Esophagus squamous epithelium (tissue), 5 donors: ENCODE measurements at regions not wholly inside any gene's neighbourhood (a gene's known extent, or its start where the extent isn't known, plus 50 kb on each side); places are given as distances from the start of the nearest gene placed in this dataset.

ENCODE experiments used
- DNase-seq: peaks from one replicate; lab custom pipeline; 2025; lab: John Stamatoyannopoulos, UW
- H3K27ac ChIP-seq, 4 donors: fragments of 200-600 bp; sonication (generic); one replicate each; pipeline ENCODE4 v1.5.1; 2016 to 2019; ENCODE audit warnings: mild to moderate bottlenecking in 1 of 4
- H3K27me3 ChIP-seq, 4 donors: fragments of 200-600 bp; sonication (generic); 1 replicate in 3 of 4; 2 replicates in 1 of 4; pipeline versions ENCODE4 v1.5.1 to v1.6.0; 2017 to 2021; ENCODE audit warnings: antibody characterized with exemption in 1 of 4
- H3K36me3 ChIP-seq, 3 donors: fragments of 200-600 bp; sonication (generic); one replicate each; pipeline ENCODE4 v1.5.1; 2016 to 2019
- H3K4me1 ChIP-seq, 3 donors: fragments of 200-600 bp; sonication (generic); one replicate each; pipeline ENCODE4 v1.5.1; 2017 to 2019
- H3K4me3 ChIP-seq, 4 donors: fragments of 200-600 bp; sonication (generic); 1 replicate in 3 of 4; 2 replicates in 1 of 4; pipeline ENCODE4 v1.5.1; 2016 to 2019; ENCODE audit warnings: mild to moderate bottlenecking in 2 of 4, moderate library complexity in 1 of 4
- H3K9me3 ChIP-seq, 3 donors: fragments of 200-600 bp; sonication (generic); one replicate each; pipeline ENCODE4 v1.5.1; 2016 to 2019
- POLR2A ChIP-seq, 4 donors: fragments of 450-650 bp; IDR thresholded peaks; one replicate each; pipeline ENCODE4 v1.6.1; 2017; ENCODE audit warnings: antibody characterized with exemption in 4 of 4, mild to moderate bottlenecking in 4 of 4, moderate library complexity in 3 of 4
- WGBS, 2 donors: methylation state at CpG; one replicate each; pipeline ENCODE4 v1.1.5; 2018; 5-methylcytosine and 5-hydroxymethylcytosine counted together
- intact Hi-C: fragments of 100-400 bp; cut with DNase I; formaldehyde crosslinking; loops from one replicate; pipeline ENCODE4 v1.15.0; 2022
- TF ChIP-seq, protein P1 (sequence below), 6 experiments: fragments of 450-650 bp in 4 of 6; fragments of 200-600 bp in 2 of 6; sonication (generic) in 2 of 6; IDR thresholded peaks; one replicate each; pipeline ENCODE4 v1.5.1; 2016 to 2019; ENCODE audit warnings: antibody characterized with exemption in 6 of 6, mild to moderate bottlenecking in 4 of 6, moderate library complexity in 4 of 6
- donor health status: DM: yes; HTN: yes; CAD: no.

DNA sequence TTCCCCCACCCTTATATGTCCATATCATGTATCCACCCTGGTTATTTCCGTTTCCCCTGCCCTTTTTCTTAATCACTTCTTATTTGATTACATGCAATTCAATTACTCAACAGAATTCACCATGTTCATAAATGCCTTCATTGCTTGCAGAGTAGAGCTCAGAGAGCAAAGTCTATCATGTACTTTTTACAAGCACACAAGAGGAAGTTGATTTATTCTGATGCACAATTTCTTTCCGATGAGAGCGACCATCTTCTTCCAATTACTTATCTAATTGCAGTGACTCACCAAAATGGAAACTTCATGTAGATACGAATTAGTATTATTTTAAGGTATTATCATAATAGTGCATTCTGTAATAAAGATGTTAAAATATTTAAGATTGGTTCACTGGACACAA, 430.5 kb upstream of the KLF6 start:
- intact Hi-C loops, result no loop called here
- no peak for TF ChIP-seq POLR2A (IDR thresholded peaks at IDR 0.05)
- TF ChIP-seq, protein P1, sequence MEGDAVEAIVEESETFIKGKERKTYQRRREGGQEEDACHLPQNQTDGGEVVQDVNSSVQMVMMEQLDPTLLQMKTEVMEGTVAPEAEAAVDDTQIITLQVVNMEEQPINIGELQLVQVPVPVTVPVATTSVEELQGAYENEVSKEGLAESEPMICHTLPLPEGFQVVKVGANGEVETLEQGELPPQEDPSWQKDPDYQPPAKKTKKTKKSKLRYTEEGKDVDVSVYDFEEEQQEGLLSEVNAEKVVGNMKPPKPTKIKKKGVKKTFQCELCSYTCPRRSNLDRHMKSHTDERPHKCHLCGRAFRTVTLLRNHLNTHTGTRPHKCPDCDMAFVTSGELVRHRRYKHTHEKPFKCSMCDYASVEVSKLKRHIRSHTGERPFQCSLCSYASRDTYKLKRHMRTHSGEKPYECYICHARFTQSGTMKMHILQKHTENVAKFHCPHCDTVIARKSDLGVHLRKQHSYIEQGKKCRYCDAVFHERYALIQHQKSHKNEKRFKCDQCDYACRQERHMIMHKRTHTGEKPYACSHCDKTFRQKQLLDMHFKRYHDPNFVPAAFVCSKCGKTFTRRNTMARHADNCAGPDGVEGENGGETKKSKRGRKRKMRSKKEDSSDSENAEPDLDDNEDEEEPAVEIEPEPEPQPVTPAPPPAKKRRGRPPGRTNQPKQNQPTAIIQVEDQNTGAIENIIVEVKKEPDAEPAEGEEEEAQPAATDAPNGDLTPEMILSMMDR (IDR thresholded peaks at IDR 0.05), result no peak
- Histone ChIP-seq H3K4me3 (no peak overlapping the region), H3K9me3 (no peaks in the 10 kb centered on the region), H3K4me1 (no peaks in the 10 kb centered on the region), H3K27ac (no peak overlapping the region), H3K27me3 (no peaks in the 10 kb centered on the region), H3K36me3 (no peaks in the 10 kb centered on the region)
- WGBS, 2 donors, result 69 to 80% methylated on average over 4 of the region's 4 CpGs
- DNase-seq, result no peak

GRCh38 chr10:4214908-4215307, 429.9 kb upstream of the KLF6 start:
- H3K9me3 ChIP-seq, result no peaks in the 10 kb centered on the region
- 63 to 88% methylated on average over 1 of the region's 1 CpG for WGBS, 2 donors
- H3K27me3 ChIP-seq, result no peaks in the 10 kb centered on the region
- DNase-seq, result no peak
- H3K4me3 ChIP-seq, result no peak overlapping the region
- H3K4me1 ChIP-seq, result no peaks in the 10 kb centered on the region
- no peaks in the 10 kb centered on the region for H3K36me3 ChIP-seq
- no peak overlapping the region for H3K27ac ChIP-seq
- intact Hi-C loops, result no loop called here
- no peak for TF ChIP-seq POLR2A (IDR thresholded peaks at IDR 0.05)
- TF ChIP-seq, protein P1 (IDR thresholded peaks at IDR 0.05), result no peak

DNA sequence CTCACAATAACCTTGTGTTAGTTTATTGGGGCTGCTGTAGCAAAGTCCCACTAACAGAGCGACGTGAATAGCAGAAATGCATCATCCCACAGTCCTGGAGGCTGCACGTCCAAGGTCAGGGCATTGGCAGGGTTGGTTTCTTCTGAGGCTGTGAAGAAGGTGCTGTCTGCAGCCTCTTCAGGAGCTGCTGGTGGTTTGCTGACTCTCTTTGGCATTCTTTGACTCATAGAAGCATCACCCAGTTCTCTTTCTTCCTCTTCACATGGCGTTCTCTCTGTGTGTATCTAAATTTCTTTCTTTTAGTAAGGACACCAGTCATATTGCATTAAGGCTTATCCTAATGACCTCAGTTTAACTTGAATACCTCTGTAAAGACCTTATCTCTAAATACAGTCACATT, 428.4 kb upstream of the KLF6 start:
- Histone ChIP-seq H3K9me3 (no peaks in the 10 kb centered on the region), H3K27ac (no peak overlapping the region), H3K36me3 (no peaks in the 10 kb centered on the region), H3K27me3 (no peaks in the 10 kb centered on the region), H3K4me3 (no peak overlapping the region), H3K4me1 (no peaks in the 10 kb centered on the region)
- TF ChIP-seq, protein P1 (IDR thresholded peaks at IDR 0.05), result no peak
- no peak for TF ChIP-seq POLR2A (IDR thresholded peaks at IDR 0.05)
- intact Hi-C loops, result no loop called here
- WGBS, 2 donors, result 82 to 85% methylated on average over 3 to 4 of the region's 4 CpGs
- DNase-seq, result no peak

- WGBS, 2 donors, result 88 to 93% methylated on average over 2 of the region's 2 CpGs
- no peak overlapping the region for H3K27ac ChIP-seq
Observed at GRCh38 chr10:4212111-4212630, 427.2 kb upstream of the KLF6 start.

DNA sequence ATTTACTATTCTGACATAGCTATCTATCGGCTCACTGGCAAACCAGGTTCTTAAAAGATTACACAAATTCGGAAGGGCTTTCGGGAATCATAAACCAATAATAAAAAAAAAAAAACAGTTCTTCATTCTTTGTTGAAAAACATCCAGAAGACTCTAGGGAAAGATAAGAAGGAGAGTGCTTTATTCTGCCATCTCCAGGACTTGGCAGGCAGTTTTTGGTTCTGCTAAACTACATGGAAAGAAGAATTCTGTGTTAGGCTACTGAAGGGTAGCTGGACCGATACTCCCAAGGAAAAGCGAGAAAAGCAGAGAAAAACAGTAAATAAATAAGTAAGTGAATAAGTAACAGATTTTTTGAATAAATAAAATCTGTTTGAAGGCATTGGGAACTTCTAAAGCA, 423.5 kb upstream of the KLF6 start:
- no peak for TF ChIP-seq POLR2A (IDR thresholded peaks at IDR 0.05)
- TF ChIP-seq, protein P1 (IDR thresholded peaks at IDR 0.05), result no peak
- no peaks in the 10 kb centered on the region for H3K9me3 ChIP-seq
- no peak for DNase-seq
- no peaks in the 10 kb centered on the region for H3K27me3 ChIP-seq
- 81 to 88% methylated on average over 5 of the region's 5 CpGs for WGBS, 2 donors
- H3K27ac ChIP-seq, result no peak overlapping the region
- H3K4me1 ChIP-seq, result no peaks in the 10 kb centered on the region
- intact Hi-C loops, result no loop called here
- no peaks in the 10 kb centered on the region for H3K36me3 ChIP-seq
- H3K4me3 ChIP-seq, result no peak overlapping the region

More at GRCh38 chr10:4212111-4212630, 427.2 kb upstream of the KLF6 start:
- no peak overlapping the region for H3K4me3 ChIP-seq
- H3K4me1 ChIP-seq, result no peaks in the 10 kb centered on the region
- H3K9me3 ChIP-seq, result no peaks in the 10 kb centered on the region
- TF ChIP-seq, protein P1 (IDR thresholded peaks at IDR 0.05), result no peak
- TF ChIP-seq POLR2A (IDR thresholded peaks at IDR 0.05), result no peak
- DNase-seq, result no peak
- no peaks in the 10 kb centered on the region for H3K36me3 ChIP-seq
- intact Hi-C loops, result no loop called here
- H3K27me3 ChIP-seq, result no peaks in the 10 kb centered on the region
